H1 (cell line): ENCODE measurements at regions not wholly inside any gene's neighbourhood (a gene's known extent, or its start where the extent isn't known, plus 50 kb on each side); places are given as distances from the start of the nearest gene placed in this dataset.

Experiments used
- BACH1 ChIP-seq: IDR thresholded peaks from 2 replicates; pipeline ENCODE4 v1.6.1; 2012; ENCODE audit warnings: low read length, improper control_type of control experiment
- CBX5 ChIP-seq: fragments of 300-800, 300-1000 bp; sonication (generic); IDR thresholded peaks from 2 replicates; pipeline ENCODE4 v1.7.1; 2016; ENCODE audit warnings: antibody characterized with exemption, low read length, low read depth
- CTBP2 ChIP-seq: IDR thresholded peaks from 2 replicates; pipeline ENCODE4 v1.7.0; 2011; ENCODE audit warnings: borderline replicate concordance, mild to moderate bottlenecking, moderate library complexity, mixed read lengths, low read length; ENCODE audit not compliant: insufficient read depth, insufficient read length
- EP300 ChIP-seq, 2 experiments: IDR thresholded peaks; 1 replicate in 1 of 2; 2 replicates in 1 of 2; pipeline ENCODE4 v1.6.1; 2011 to 2012; ENCODE audit warnings: low read depth in 2 of 2, low read length in 2 of 2, mild to moderate bottlenecking in 2 of 2, borderline replicate concordance in 1 of 2, inconsistent platforms in 1 of 2, moderate library complexity in 1 of 2
- SRF ChIP-seq: IDR thresholded peaks from 2 replicates; pipeline ENCODE4 v1.6.1; 2011; ENCODE audit warnings: mild to moderate bottlenecking, low read depth, low read length, moderate library complexity
- TEAD4 ChIP-seq: IDR thresholded peaks from 2 replicates; pipeline ENCODE4 v1.6.1; 2012; ENCODE audit warnings: low read depth, low read length, inconsistent platforms, mixed read lengths
- TF ChIP-seq, protein P1 (sequence below), 3 experiments: IDR thresholded peaks; 1 replicate in 2 of 3; 2 replicates in 1 of 3; pipeline versions ENCODE4 v1.5.1 to v1.6.1; 2011; ENCODE audit warnings: low read length in 3 of 3, mild to moderate bottlenecking in 3 of 3, inconsistent platforms in 2 of 3, low read depth in 1 of 3, moderate library complexity in 1 of 3; ENCODE audit not compliant: insufficient read depth in 1 of 3; ENCODE audit errors: control extremely low read depth in 1 of 3
- TF ChIP-seq, protein P2 (sequence below): IDR thresholded peaks from 2 replicates; pipeline ENCODE4 v1.6.1; 2011; ENCODE audit warnings: low read depth, mild to moderate bottlenecking, low read length; ENCODE audit not compliant: insufficient read depth
- TF ChIP-seq, protein P3 (sequence below): IDR thresholded peaks from 2 replicates; pipeline ENCODE4 v1.6.1; 2012; ENCODE audit warnings: inconsistent platforms
- TF ChIP-seq, protein P4 (sequence below): IDR thresholded peaks from 2 replicates; pipeline ENCODE4 v1.6.1; 2011; ENCODE audit warnings: low read length, improper control_type of control experiment

DNA sequence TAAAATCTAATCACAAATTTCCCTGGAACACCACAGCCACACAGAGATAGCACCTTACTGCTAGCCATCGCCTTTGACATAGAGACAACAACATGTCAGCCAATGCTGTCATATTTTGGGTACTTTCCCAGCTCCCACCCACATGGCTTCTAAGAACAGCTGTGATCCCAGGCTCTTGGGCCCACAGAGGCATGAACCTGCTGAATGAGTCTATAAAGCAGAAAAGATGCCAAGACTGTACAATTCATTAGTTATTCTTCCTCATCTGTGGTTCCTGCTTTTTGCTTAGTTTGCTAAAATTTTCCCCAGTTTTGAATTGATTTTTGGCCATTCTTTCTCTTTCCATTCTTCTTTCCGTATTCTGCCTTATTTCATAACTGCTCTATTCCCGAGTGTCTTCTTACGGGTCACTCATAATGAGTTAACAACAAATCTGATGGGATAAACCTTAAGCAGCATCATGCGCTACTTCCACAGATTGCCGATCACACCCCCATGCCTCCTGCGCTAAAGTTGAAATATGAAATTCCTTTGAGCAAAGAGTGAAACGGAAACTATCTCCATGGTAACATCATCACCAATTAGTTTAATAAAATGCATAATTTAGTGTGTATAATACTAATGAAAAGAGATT, 327.3 kb upstream of the HSF2 start (continued):
- TF ChIP-seq, protein P1, sequence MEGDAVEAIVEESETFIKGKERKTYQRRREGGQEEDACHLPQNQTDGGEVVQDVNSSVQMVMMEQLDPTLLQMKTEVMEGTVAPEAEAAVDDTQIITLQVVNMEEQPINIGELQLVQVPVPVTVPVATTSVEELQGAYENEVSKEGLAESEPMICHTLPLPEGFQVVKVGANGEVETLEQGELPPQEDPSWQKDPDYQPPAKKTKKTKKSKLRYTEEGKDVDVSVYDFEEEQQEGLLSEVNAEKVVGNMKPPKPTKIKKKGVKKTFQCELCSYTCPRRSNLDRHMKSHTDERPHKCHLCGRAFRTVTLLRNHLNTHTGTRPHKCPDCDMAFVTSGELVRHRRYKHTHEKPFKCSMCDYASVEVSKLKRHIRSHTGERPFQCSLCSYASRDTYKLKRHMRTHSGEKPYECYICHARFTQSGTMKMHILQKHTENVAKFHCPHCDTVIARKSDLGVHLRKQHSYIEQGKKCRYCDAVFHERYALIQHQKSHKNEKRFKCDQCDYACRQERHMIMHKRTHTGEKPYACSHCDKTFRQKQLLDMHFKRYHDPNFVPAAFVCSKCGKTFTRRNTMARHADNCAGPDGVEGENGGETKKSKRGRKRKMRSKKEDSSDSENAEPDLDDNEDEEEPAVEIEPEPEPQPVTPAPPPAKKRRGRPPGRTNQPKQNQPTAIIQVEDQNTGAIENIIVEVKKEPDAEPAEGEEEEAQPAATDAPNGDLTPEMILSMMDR (IDR thresholded peaks at IDR 0.05; ENCODE audit: control extremely low read depth in 1 of 3, insufficient read depth in 1 of 3, low read depth in 1 of 3, low read length in 3 of 3), result no peak
- no peak for TF ChIP-seq SRF
- TF ChIP-seq, protein P2, sequence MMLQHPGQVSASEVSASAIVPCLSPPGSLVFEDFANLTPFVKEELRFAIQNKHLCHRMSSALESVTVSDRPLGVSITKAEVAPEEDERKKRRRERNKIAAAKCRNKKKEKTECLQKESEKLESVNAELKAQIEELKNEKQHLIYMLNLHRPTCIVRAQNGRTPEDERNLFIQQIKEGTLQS, result no peak
- no peak for TF ChIP-seq TEAD4
- TF ChIP-seq CTBP2, result no peak
- TF ChIP-seq, protein P3, sequence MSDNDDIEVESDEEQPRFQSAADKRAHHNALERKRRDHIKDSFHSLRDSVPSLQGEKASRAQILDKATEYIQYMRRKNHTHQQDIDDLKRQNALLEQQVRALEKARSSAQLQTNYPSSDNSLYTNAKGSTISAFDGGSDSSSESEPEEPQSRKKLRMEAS, result no peak
- TF ChIP-seq, protein P4, sequence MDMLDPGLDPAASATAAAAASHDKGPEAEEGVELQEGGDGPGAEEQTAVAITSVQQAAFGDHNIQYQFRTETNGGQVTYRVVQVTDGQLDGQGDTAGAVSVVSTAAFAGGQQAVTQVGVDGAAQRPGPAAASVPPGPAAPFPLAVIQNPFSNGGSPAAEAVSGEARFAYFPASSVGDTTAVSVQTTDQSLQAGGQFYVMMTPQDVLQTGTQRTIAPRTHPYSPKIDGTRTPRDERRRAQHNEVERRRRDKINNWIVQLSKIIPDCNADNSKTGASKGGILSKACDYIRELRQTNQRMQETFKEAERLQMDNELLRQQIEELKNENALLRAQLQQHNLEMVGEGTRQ, result no peak
- no peak for TF ChIP-seq BACH1
- TF ChIP-seq EP300 (IDR thresholded peaks at IDR 0.05; ENCODE audit: borderline replicate concordance in 1 of 2, low read depth in 2 of 2, low read length in 2 of 2), result no peak
- no peak for TF ChIP-seq CBX5
